Heart right ventricle (tissue), 16 donors: ENCODE measurements at regions not wholly inside any gene's neighbourhood (a gene's known extent, or its start where the extent isn't known, plus 50 kb on each side); places are given as distances from the start of the nearest gene placed in this dataset.
"Not testable (repeated sequence)": the region's sequence is repeated elsewhere in the genome, so short reads cannot be mapped to it uniquely, and the experiment has no call there.

Source experiments
- ATAC-seq, 8 donors: fragments of 200-7000 bp; cut with Tn5 transposase; one replicate each; pipeline ENCODE4 v1.9.1; 2020; ENCODE audit warnings: mild to moderate bottlenecking in 8 of 8, moderate library complexity in 8 of 8, moderate number of reproducible peaks in 1 of 8
- DNase-seq, 2 donors: peaks; one replicate each; pipeline ENCODE4 v3.0.0-alpha.2; 2020
- H3K27ac ChIP-seq, 10 donors: fragments of 200-600 bp; sonication (generic) in 2 of 10; one replicate each; pipeline versions ENCODE4 v1.5.0 to v1.8.0; 2020 to 2022; ENCODE audit warnings: mild to moderate bottlenecking in 3 of 10
- H3K27me3 ChIP-seq, 7 donors: fragments of 200-600 bp; one replicate each; pipeline ENCODE4 v1.8.0; 2021 to 2022; ENCODE audit warnings: mild to moderate bottlenecking in 2 of 7
- H3K36me3 ChIP-seq, 9 donors: fragments of 200-600 bp; sonication (generic) in 1 of 9; one replicate each; pipeline versions ENCODE4 v1.5.0 to v1.8.0; 2020 to 2022; ENCODE audit warnings: mild to moderate bottlenecking in 2 of 9
- H3K4me1 ChIP-seq, 9 donors: fragments of 200-600 bp; sonication (generic) in 1 of 9; one replicate each; pipeline versions ENCODE4 v1.5.0 to v1.8.0; 2020 to 2022; ENCODE audit warnings: mild to moderate bottlenecking in 4 of 9
- H3K4me3 ChIP-seq, 10 donors: fragments of 200-600 bp; sonication (generic) in 2 of 10; one replicate each; pipeline versions ENCODE4 v1.5.0 to v1.8.0; 2020 to 2022; ENCODE audit warnings: mild to moderate bottlenecking in 7 of 10, moderate library complexity in 2 of 10
- H3K9me3 ChIP-seq, 11 donors: fragments of 200-600 bp in 10 of 11; sonication (generic) in 2 of 11; one replicate each; pipeline versions ENCODE4 v1.5.0 to v1.8.0; 2013 to 2022; ENCODE audit warnings: mild to moderate bottlenecking in 2 of 11, control low read depth in 1 of 11, moderate library complexity in 1 of 11
- CTCF ChIP-seq, 9 donors: fragments of 200-600 bp; sonication (generic) in 2 of 9; IDR thresholded peaks; one replicate each; pipeline versions ENCODE4 v1.5.0 to v1.8.0; 2021 to 2022; ENCODE audit warnings: antibody characterized with exemption in 9 of 9, mild to moderate bottlenecking in 5 of 9, moderate library complexity in 1 of 9
- WGBS, 2 donors: extraction: QIAGEN DNeasy Blood & Tissue Kit; methylation state at CpG; one replicate each; pipeline ENCODE4 v1.1.7; 2013; ENCODE audit warnings: inconsistent platforms in 1 of 2; 5-methylcytosine and 5-hydroxymethylcytosine counted together
- intact Hi-C, 10 donors: fragments of 100-400 bp; cut with DNase I; formaldehyde crosslinking; loops; one replicate each; pipeline versions ENCODE4 v1.11.1 to v1.14.2; 2022
- donor health status: Arrhythmogenic right ventricular cardiomyopathy.
- donor health status: ischemic (EF 13 %, LVEDD 7.1; RV severe dilation, severe dysfunction).
- donor health status: healthy with polysubstance abuse.
- donor health status: DM: no; HTN: yes; CAD: no.
- donor health status: DM: no; HTN: no; CAD: no.
- donor health status: ischemic (EF 25% LVEDD 6.9; RV normal size, moderate dysfunction).
- donor health status: ischemic (EF 25% LVEDD 5.7; RV mildly dilated, moderate dysfunction).
- donor health status: healthy.
- donor health status: DM: yes; HTN: yes; CAD: no.
- donor health status: Ischemic cardiomyopathy.
- donor health status: ischemic (EF 35%, LVEDD 5.7; RV mildly dilated, moderate dysfunction).
- donor health status: nonischemic (EF 11% LVEDD 7.7; RV severe dilation, severe dysfunction).
- donor health status: DM: yes; HTN: yes; CAD: no.
- donor health status: PGD.
- donor health status: ischemic (EF 29% LVEDD 5.4; RV normal size, mild dysfunction).
- donor health status: nonischemic (EF 23%, LVEDD 6.1; RV moderate dilation, normal function).

GRCh38 chr15:56795502-56795901 is 62.2 kb upstream of the ZNF280D start:
- peaks cover 0 to 22% (median 14%) of the 10 kb centered on the region in 9 donors for H3K4me1 ChIP-seq
- H3K9me3 ChIP-seq = peaks cover 0 to 26% (median 11%) of the 10 kb centered on the region in 11 donors
- ATAC-seq = no peak
- intact Hi-C loops = no loop called here
- 79 to 81% methylated on average over 4 of the region's 4 CpGs for WGBS, 2 donors
- TF ChIP-seq CTCF (IDR thresholded peaks at IDR 0.05) = no peak
- no peak overlapping the region for H3K4me3 ChIP-seq
- no peak overlapping the region for H3K27ac ChIP-seq
- H3K36me3 ChIP-seq = peaks cover 0 to 4% (median 0%) of the 10 kb centered on the region in 9 donors
- no peaks in the 10 kb centered on the region for H3K27me3 ChIP-seq
- no peak for DNase-seq

- Histone ChIP-seq H3K9me3 (peaks cover 0 to 26% (median 11%) of the 10 kb centered on the region in 11 donors), H3K27me3 (no peaks in the 10 kb centered on the region), H3K4me3 (no peak overlapping the region), H3K36me3 (peaks cover 0 to 4% (median 0%) of the 10 kb centered on the region in 9 donors), H3K4me1 (peaks cover 0 to 22% (median 14%) of the 10 kb centered on the region in 9 donors), H3K27ac (peak overlapping the region in 9 of 10 donors; percentile 6 to 69 (median 34))
- intact Hi-C loops = no loop called here
- ATAC-seq (peak in 1 of 8 donors; percentile 8), DNase-seq (no peak)
- 64 to 68% methylated on average over 5 of the region's 5 CpGs for WGBS, 2 donors
- TF ChIP-seq CTCF (IDR thresholded peaks at IDR 0.05) = no peak
Measured at GRCh38 chr15:56794553-56795329, 61.4 kb upstream of the ZNF280D start.

GRCh38 chr15:56794165-56794552 is 60.9 kb upstream of the ZNF280D start:
- H3K27me3 ChIP-seq = no peaks in the 10 kb centered on the region
- DNase-seq (no peak), ATAC-seq (peak; percentile 49 to 97 (median 85))
- H3K27ac ChIP-seq = peak overlapping the region; percentile 6 to 69 (median 37)
- peaks cover 0 to 4% (median 0%) of the 10 kb centered on the region in 9 donors for H3K36me3 ChIP-seq
- H3K4me1 ChIP-seq = peaks cover 0 to 22% (median 14%) of the 10 kb centered on the region in 9 donors
- no peak for TF ChIP-seq CTCF (IDR thresholded peaks at IDR 0.05)
- H3K9me3 ChIP-seq = peaks cover 0 to 32% (median 11%) of the 10 kb centered on the region in 11 donors
- no peak overlapping the region for H3K4me3 ChIP-seq
- intact Hi-C loops = no loop called here
- 15 to 17% methylated on average over 1 of the region's 1 CpG for WGBS, 2 donors

GRCh38 chr15:56792211-56792610 is 58.9 kb upstream of the ZNF280D start:
- Histone ChIP-seq H3K27ac (no peak overlapping the region), H3K4me3 (no peak overlapping the region), H3K27me3 (no peaks in the 10 kb centered on the region), H3K36me3 (peaks cover 0 to 4% (median 0%) of the 10 kb centered on the region in 9 donors), H3K4me1 (peaks cover 0 to 18% (median 12%) of the 10 kb centered on the region in 9 donors), H3K9me3 (peaks cover 0 to 40% (median 11%) of the 10 kb centered on the region in 11 donors)
- ATAC-seq = no peak
- TF ChIP-seq CTCF (IDR thresholded peaks at IDR 0.05) = no peak
- intact Hi-C loops = no loop called here
- no peak for DNase-seq
- WGBS, 2 donors = 95 to 97% methylated on average over 4 of the region's 4 CpGs

- H3K27me3 ChIP-seq, ATAC-seq, H3K4me3 ChIP-seq, H3K36me3 ChIP-seq, DNase-seq, intact Hi-C loops, H3K27ac ChIP-seq: not testable (repeated sequence)
- Histone ChIP-seq H3K9me3 (peaks cover 0 to 40% (median 11%) of the 10 kb centered on the region in 11 donors), H3K4me1 (peaks cover 0 to 18% (median 12%) of the 10 kb centered on the region in 9 donors)
- 94 to 95% methylated on average over 1 of the region's 1 CpG for WGBS, 2 donors
Measured at GRCh38 chr15:56791521-56791920, 58.2 kb upstream of the ZNF280D start.
